K562 (cell line): ENCODE measurements at regions not wholly inside any gene's neighbourhood (a gene's known extent, or its start where the extent isn't known, plus 50 kb on each side); places are given as distances from the start of the nearest gene placed in this dataset.
"Not testable (repeated sequence)": the region's sequence is repeated elsewhere in the genome, so short reads cannot be mapped to it uniquely, and the experiment has no call there.

Experiments used
- BHLHE40 ChIP-seq: IDR thresholded peaks from 2 replicates; pipeline ENCODE4 v1.6.1; 2011; ENCODE audit warnings: low read length, improper control_type of control experiment
- NCOR1 ChIP-seq: fragments of 450-650 bp; IDR thresholded peaks from 2 replicates; pipeline ENCODE4 v1.6.1; 2016; ENCODE audit warnings: mild to moderate bottlenecking, moderate library complexity
- POLR2A ChIP-seq: fragments of 450-650 bp; conservative IDR thresholded peaks from 2 replicates; pipeline ENCODE4 v1.6.1; 2016
- TEAD4 ChIP-seq, 2 experiments: sonication (generic) in 1 of 2; formaldehyde crosslinking in 1 of 2; IDR thresholded peaks; 2 replicates each; pipeline versions ENCODE4 v1.6.1 to v1.8.0; 2012 to 2022; ENCODE audit warnings: borderline replicate concordance in 1 of 2, inconsistent platforms in 1 of 2, low read length in 1 of 2, mild to moderate bottlenecking in 1 of 2, missing genetic modification reagents in 1 of 2
- ZNF217 ChIP-seq: sonication (generic); formaldehyde crosslinking; IDR thresholded peaks from 2 replicates; pipeline ENCODE4 v1.8.0; 2022; ENCODE audit warnings: mild to moderate bottlenecking, missing genetic modification reagents
- ZNF766 ChIP-seq: fragments of 200-800 bp; sonication (Bioruptor generic); conservative IDR thresholded peaks from 2 replicates; pipeline ENCODE4 v1.6.1; 2016; ENCODE audit warnings: missing genetic modification characterization, missing compliant biosample characterization
- TF ChIP-seq, protein P1 (sequence below), 3 experiments: IDR thresholded peaks in 2 of 3; conservative IDR thresholded peaks in 1 of 3; 2 replicates each; pipeline ENCODE4 v1.5.1; 2011 to 2012; ENCODE audit warnings: low read length in 3 of 3, mild to moderate bottlenecking in 3 of 3, control low read depth in 2 of 3, improper control_type of control experiment in 1 of 3, inconsistent platforms in 1 of 3, low read depth in 1 of 3, mixed read lengths in 1 of 3, moderate library complexity in 1 of 3; ENCODE audit not compliant: insufficient read depth in 2 of 3
- TF ChIP-seq, protein P2 (sequence below), 2 experiments: fragments of 450-650 bp in 1 of 2; IDR thresholded peaks; 2 replicates each; pipeline ENCODE4 v1.6.1; 2011 to 2017; ENCODE audit warnings: low read depth in 2 of 2, antibody characterized with exemption in 1 of 2, borderline replicate concordance in 1 of 2, low read length in 1 of 2, mild to moderate bottlenecking in 1 of 2, mixed read lengths in 1 of 2; ENCODE audit not compliant: control insufficient read depth in 1 of 2

DNA sequence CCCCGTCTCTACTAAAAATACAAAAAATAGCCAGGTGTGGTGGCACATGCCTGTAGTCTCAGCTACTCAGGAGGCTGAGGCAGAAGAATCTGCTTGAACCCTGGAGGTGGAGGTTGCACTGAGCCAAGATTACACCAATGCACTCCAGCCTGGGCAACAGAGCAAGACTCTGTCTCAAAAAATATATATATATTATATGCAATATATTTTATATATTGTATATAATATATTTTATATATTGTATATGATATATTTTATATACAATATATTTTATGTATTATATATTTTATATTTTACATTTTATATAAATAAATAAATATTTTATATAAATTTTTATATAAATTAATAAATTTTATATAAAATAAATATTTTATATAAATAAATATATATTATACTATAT, 140.2 kb upstream of the ATP11B start:
- TF ChIP-seq NCOR1; POLR2A; BHLHE40; ZNF766 (CRISPR knock-in tag); TEAD4 (IDR thresholded peaks at IDR 0.05; ENCODE audit: low read length); TEAD4 (CRISPR knock-in tag; IDR thresholded peaks at IDR 0.05; ENCODE audit: borderline replicate concordance); ZNF217 (CRISPR knock-in tag): not testable (repeated sequence)
- TF ChIP-seq, protein P1, sequence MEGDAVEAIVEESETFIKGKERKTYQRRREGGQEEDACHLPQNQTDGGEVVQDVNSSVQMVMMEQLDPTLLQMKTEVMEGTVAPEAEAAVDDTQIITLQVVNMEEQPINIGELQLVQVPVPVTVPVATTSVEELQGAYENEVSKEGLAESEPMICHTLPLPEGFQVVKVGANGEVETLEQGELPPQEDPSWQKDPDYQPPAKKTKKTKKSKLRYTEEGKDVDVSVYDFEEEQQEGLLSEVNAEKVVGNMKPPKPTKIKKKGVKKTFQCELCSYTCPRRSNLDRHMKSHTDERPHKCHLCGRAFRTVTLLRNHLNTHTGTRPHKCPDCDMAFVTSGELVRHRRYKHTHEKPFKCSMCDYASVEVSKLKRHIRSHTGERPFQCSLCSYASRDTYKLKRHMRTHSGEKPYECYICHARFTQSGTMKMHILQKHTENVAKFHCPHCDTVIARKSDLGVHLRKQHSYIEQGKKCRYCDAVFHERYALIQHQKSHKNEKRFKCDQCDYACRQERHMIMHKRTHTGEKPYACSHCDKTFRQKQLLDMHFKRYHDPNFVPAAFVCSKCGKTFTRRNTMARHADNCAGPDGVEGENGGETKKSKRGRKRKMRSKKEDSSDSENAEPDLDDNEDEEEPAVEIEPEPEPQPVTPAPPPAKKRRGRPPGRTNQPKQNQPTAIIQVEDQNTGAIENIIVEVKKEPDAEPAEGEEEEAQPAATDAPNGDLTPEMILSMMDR (IDR thresholded peaks at IDR 0.05 in 2 of 3, conservative IDR thresholded peaks at IDR 0.05 in 1 of 3; ENCODE audit: insufficient read depth in 2 of 3, low read depth in 1 of 3, low read length in 3 of 3), result not testable (repeated sequence)
- TF ChIP-seq, protein P2, sequence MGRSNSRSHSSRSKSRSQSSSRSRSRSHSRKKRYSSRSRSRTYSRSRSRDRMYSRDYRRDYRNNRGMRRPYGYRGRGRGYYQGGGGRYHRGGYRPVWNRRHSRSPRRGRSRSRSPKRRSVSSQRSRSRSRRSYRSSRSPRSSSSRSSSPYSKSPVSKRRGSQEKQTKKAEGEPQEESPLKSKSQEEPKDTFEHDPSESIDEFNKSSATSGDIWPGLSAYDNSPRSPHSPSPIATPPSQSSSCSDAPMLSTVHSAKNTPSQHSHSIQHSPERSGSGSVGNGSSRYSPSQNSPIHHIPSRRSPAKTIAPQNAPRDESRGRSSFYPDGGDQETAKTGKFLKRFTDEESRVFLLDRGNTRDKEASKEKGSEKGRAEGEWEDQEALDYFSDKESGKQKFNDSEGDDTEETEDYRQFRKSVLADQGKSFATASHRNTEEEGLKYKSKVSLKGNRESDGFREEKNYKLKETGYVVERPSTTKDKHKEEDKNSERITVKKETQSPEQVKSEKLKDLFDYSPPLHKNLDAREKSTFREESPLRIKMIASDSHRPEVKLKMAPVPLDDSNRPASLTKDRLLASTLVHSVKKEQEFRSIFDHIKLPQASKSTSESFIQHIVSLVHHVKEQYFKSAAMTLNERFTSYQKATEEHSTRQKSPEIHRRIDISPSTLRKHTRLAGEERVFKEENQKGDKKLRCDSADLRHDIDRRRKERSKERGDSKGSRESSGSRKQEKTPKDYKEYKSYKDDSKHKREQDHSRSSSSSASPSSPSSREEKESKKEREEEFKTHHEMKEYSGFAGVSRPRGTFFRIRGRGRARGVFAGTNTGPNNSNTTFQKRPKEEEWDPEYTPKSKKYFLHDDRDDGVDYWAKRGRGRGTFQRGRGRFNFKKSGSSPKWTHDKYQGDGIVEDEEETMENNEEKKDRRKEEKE (IDR thresholded peaks at IDR 0.05; ENCODE audit: borderline replicate concordance in 1 of 2, control insufficient read depth in 1 of 2, low read depth in 2 of 2, low read length in 1 of 2), result not testable (repeated sequence)
